ENCODE measurements at regions not wholly inside any gene's neighbourhood (a gene's known extent, or its start where the extent isn't known, plus 50 kb on each side); places are given as distances from the start of the nearest gene placed in this dataset.
"Not testable (repeated sequence)": the region's sequence is repeated elsewhere in the genome, so short reads cannot be mapped to it uniquely, and the experiment has no call there.

DNA sequence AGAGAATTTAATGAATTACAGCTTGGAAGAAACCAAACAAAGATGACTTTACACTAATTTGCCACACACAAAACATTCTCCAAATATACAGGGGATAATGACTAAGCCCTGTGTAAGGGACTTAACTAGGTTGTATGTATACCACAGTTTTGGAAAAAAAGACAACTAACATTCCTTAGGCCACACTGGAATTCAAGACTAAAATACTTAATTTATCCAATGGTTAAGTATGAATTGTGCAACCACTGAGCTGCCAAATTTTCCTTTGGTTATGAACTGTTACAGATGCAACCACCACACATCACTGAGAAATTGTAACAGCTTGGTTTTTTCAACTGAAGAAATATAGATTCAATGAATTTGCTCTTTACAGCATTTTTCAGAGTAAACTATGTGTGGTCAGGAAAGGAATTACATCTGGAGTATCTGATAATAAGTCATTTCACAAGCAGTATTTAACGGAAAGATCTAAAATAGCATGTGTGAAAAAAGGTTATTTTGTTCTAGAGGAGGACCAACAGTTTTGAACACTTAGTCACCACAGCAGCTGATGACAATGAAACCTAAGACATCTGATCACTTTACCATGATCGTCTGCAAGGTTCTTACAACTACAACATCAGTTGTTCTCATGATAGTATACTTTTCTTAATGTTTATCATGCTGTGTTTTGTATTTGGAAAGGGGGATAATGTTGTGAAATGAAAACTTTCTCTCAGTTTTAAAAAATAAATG, 318.8 kb downstream of the BCKDHB start:
- intact Hi-C loops (cut with DNase I): no loop called here
- DNase-seq (no peak), ATAC-seq (ENCODE audit: poor library complexity) (no peak)

DNA sequence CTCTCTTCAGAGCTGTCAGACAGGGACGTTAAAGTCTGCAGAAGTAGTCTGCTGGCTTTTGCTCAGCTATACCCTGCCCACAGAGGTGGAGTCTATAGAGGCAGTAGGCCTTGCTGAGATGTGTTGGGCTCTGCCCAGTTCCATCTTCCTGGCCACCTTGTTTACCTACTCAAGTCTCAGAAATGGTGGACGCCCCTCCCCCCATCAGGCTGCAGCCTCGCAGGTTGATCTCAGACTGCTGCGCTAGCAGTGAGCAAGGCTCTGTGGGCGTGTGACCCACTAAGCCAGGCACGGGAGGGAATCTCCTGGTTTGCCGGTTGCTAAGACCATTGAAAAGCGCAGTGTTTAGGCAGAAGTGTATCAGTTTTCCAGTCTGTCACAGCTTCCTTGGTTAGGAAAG, 305.0 kb downstream of the BCKDHB start:
- intact Hi-C loops (cut with DNase I): no loop called here
- no peak for DNase-seq

DNA sequence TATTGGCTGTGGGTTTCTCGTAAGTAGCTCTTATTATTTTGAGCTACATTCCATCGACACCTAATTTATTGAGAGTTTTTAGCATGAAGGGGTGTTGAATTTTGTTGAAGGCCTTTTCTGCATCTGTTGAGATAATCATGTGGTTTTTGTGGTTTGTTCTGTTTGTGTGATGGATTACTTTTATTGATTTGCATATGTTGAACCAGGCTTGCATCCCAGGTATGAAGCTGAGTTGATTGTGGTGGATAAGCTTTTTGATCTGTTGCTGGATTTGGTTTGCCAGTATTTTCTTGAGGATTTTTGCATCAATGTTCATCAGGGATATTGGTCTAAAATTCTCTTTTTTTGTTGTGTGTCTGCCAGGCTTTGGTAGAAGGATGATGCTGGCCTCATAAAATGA, 301.5 kb downstream of the BCKDHB start:
- DNase-seq; intact Hi-C loops (cut with DNase I); ATAC-seq (ENCODE audit: poor library complexity): not testable (repeated sequence)

More for the DNA sequence above, 305.0 kb downstream of the BCKDHB start:
- ATAC-seq (ENCODE audit: poor library complexity): no peak

DNA sequence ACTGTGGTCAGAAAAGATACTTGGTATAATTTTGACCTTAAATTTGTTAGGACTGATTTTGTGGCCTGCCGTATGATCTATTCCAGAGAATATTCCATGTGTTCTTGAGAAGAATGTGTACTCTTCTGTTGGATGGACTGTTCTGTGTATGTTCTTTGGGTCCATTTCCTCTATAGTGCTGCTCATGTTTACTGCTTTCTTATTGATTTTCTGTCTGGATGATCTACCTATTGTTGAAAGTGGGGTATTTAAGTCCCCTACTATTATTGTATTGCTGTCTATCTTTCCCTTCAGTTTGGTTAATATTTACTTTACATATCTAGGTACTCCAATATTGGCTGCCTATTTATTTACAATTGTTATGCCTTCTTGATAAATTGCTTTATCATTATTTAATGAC, 298.4 kb downstream of the BCKDHB start:
- DNase-seq: no peak
- intact Hi-C loops (cut with DNase I): no loop called here

DNA sequence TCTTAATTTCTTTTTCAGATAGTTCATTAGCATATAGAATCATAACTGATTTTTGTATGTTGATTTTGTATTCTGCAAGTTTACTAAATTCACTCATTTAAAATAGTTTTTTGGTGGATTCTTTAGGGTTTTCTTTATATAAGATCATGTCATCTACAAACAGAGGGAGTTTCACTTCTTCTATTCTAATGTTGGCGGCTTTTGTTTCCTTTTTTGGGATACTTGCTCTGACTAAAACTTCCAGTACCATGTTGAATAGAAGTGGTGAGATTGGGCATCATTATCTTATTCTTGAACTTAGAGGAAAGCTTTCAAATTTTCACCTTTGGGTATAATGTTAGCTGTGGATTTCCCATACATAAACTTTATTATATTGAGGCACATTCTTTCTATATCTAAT, 296.9 kb downstream of the BCKDHB start:
- intact Hi-C loops (cut with DNase I): no loop called here
- DNase-seq (no peak), ATAC-seq (ENCODE audit: poor library complexity) (no peak)

More for the DNA sequence above, 298.4 kb downstream of the BCKDHB start:
- no peak for ATAC-seq (ENCODE audit: poor library complexity)

DNA sequence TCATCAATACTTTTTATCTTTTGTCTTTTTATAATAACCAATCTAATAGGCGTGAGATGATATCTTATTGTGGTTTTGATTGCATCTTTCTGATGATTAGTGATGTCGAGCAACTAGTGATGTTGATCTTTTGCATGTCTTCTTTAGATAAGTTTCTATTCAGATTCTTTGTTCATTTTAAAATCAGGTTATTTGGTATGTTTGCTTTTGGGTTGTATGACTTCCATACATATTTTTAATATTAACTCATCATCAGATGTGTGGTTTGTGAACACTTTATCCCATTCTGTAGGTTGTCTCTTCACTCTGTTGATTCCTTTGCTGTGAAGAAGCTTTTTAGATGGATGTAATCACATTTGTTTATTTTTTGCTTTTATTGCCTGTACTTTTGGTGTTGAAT, 295.8 kb downstream of the BCKDHB start:
- ATAC-seq (ENCODE audit: poor library complexity): no peak
- DNase-seq: no peak
- intact Hi-C loops (cut with DNase I): no loop called here
